K562 (cell line): ENCODE measurements at regions not wholly inside any gene's neighbourhood (a gene's known extent, or its start where the extent isn't known, plus 50 kb on each side); places are given as distances from the start of the nearest gene placed in this dataset.

Experiments
- ATAC-seq: fragments of 200-7000 bp; cut with Tn5 transposase; 3 replicates; pipeline ENCODE4 v1.9.1; 2020; ENCODE audit warnings: moderate library complexity
- BruUV-seq: library from RNA; stranded (reverse); fragments of 400-500 nt; replicated peaks from 2 replicates; lab custom pipeline; 2021; lab: Mats Ljungman, UMichigan
- CTCF ChIA-PET: fragments of 300-600 bp; formaldehyde crosslinking; extraction: SDS; loops from one replicate; lab custom pipeline; 2021; ENCODE audit warnings: low intra/inter-chr PET ratio; lab: Yijun Ruan, JAX
- POLR2A ChIA-PET: fragments of 300-600, 350-650 bp; sonication (Branson Sonifier 250); formaldehyde crosslinking; extraction: SDS; loops from one replicate; lab custom pipeline; 2021; ENCODE audit warnings: antibody characterized with exemption, inconsistent platforms; lab: Yijun Ruan, JAX
- DNase-seq, 4 experiments: peaks; one replicate each; pipeline versions ENCODE4 v3.0.0 to v3.0.0-alpha.2; 2011 to 2018; ENCODE audit warnings: low spot score in 3 of 4, mixed read lengths in 3 of 4; ENCODE audit errors: extremely low read depth in 1 of 4
- FAIRE-seq: peaks from 2 replicates; lab custom pipeline; 2011; peaks lifted over from hg19 to GRCh38; lab: Jason Lieb, UNC
- H2AFZ ChIP-seq: 2 replicates; pipeline ENCODE4 v1.6.0; 2011; ENCODE audit warnings: low read depth, low read length, control low read depth, inconsistent platforms
- H3K27ac ChIP-seq: fragments of 200-600 bp; 3 replicates; pipeline ENCODE4 v1.8.0; 2011; ENCODE audit warnings: low read depth, mild to moderate bottlenecking, control low read depth, inconsistent platforms, low read length, moderate library complexity, mixed read lengths; ENCODE audit errors: extremely low read depth
- H3K27me3 ChIP-seq, 2 experiments: fragments of 300-600 bp in 1 of 2; 2 replicates in 1 of 2; 3 replicates in 1 of 2; pipeline versions ENCODE4 v1.6.0 to v1.8.0; 2011; ENCODE audit warnings: inconsistent platforms in 2 of 2, low read length in 2 of 2, mild to moderate bottlenecking in 1 of 2, mixed read lengths in 1 of 2, moderate library complexity in 1 of 2; ENCODE audit not compliant: control insufficient read depth in 2 of 2, insufficient read depth in 2 of 2
- H3K36me3 ChIP-seq: fragments of 300-600 bp; 3 replicates; pipeline ENCODE4 v1.8.0; 2011; ENCODE audit warnings: mild to moderate bottlenecking, low read length, inconsistent platforms; ENCODE audit not compliant: control insufficient read depth, insufficient read depth
- H3K4me1 ChIP-seq, 2 experiments: fragments of 200-600 bp in 1 of 2; replicated peaks in 1 of 2; 2 replicates in 1 of 2; 3 replicates in 1 of 2; pipeline versions ENCODE4 v1.5.1 to v1.8.0; 2011; ENCODE audit warnings: inconsistent platforms in 2 of 2, low read length in 2 of 2, mild to moderate bottlenecking in 1 of 2, mixed read lengths in 1 of 2, moderate library complexity in 1 of 2; ENCODE audit not compliant: control insufficient read depth in 2 of 2, insufficient read depth in 2 of 2
- H3K4me2 ChIP-seq: 2 replicates; pipeline ENCODE4 v1.6.1; 2011; ENCODE audit warnings: low read length, control low read depth, inconsistent platforms, mixed read lengths; ENCODE audit not compliant: insufficient read depth
- H3K4me3 ChIP-seq: fragments of 200-600 bp; sonication (generic), shearing (Covaris generic); 2 replicates; pipeline ENCODE4 v1.5.1; 2016; ENCODE audit warnings: control low read depth, inconsistent platforms
- H3K79me2 ChIP-seq: fragments of 200-600 bp; 3 replicates; pipeline ENCODE4 v1.8.0; 2011; ENCODE audit warnings: low read length, inconsistent platforms; ENCODE audit not compliant: control insufficient read depth, insufficient read depth
- H3K9ac ChIP-seq, 2 experiments: 2 replicates each; pipeline versions ENCODE4 v1.6.0 to v1.6.1; 2011; ENCODE audit warnings: low read depth in 2 of 2, low read length in 2 of 2, control low read depth in 1 of 2, inconsistent platforms in 1 of 2, mild to moderate bottlenecking in 1 of 2, mixed read lengths in 1 of 2; ENCODE audit not compliant: insufficient read depth in 1 of 2
- H3K9me1 ChIP-seq: one replicate; pipeline ENCODE4 v1.6.0; 2011; ENCODE audit warnings: inconsistent platforms, mild to moderate bottlenecking, low read length, moderate library complexity; ENCODE audit not compliant: control insufficient read depth, insufficient read depth
- H3K9me3 ChIP-seq: replicated peaks from 2 replicates; pipeline ENCODE4 v1.5.1; 2011; ENCODE audit warnings: low read depth, low read length, inconsistent platforms; ENCODE audit not compliant: control insufficient read depth, insufficient read depth
- H4K20me1 ChIP-seq: replicated peaks from 2 replicates; pipeline ENCODE4 v1.6.1; 2011; ENCODE audit warnings: low read length, inconsistent platforms, mixed read lengths; ENCODE audit not compliant: control insufficient read depth, insufficient read depth
- CAMTA2 ChIP-seq: fragments of 250-450 bp; sonication (Bioruptor Pico); conservative IDR thresholded peaks from 2 replicates; pipeline ENCODE4 v1.5.1; 2022
- CHD1 ChIP-seq: fragments of 200-600 bp; sonication (generic); IDR thresholded peaks from one replicate; pipeline ENCODE4 v1.6.1; 2012; ENCODE audit warnings: mild to moderate bottlenecking, moderate library complexity, low read length, inconsistent platforms
- CHD4 ChIP-seq: fragments of 200-600 bp; sonication (generic); IDR thresholded peaks from 3 replicates; pipeline ENCODE4 v1.6.1; 2012; ENCODE audit warnings: low read depth, mild to moderate bottlenecking, mixed read lengths, low read length, inconsistent platforms; ENCODE audit not compliant: insufficient read depth, insufficient replicate concordance, poor library complexity, severe bottlenecking
- DDX20 ChIP-seq: fragments of 450-650 bp; IDR thresholded peaks from 2 replicates; pipeline ENCODE4 v1.6.1; 2016; ENCODE audit warnings: missing genetic modification characterization, low read depth, mild to moderate bottlenecking, missing compliant biosample characterization, moderate library complexity
- E2F8 ChIP-seq: fragments of 450-650 bp; IDR thresholded peaks from 2 replicates; pipeline ENCODE4 v1.7.1; 2018; ENCODE audit warnings: mild to moderate bottlenecking, low read depth; ENCODE audit not compliant: partially characterized antibody
- MEF2D ChIP-seq: conservative IDR thresholded peaks from 2 replicates; pipeline ENCODE4 v1.6.1; 2016; ENCODE audit warnings: low read depth, missing genetic modification characterization, missing compliant biosample characterization
- NFATC3 ChIP-seq: fragments of 450-650 bp; IDR thresholded peaks from 2 replicates; pipeline ENCODE4 v1.6.1; 2017; ENCODE audit warnings: mild to moderate bottlenecking
- RREB1 ChIP-seq: fragments of 250-450 bp; sonication (Bioruptor Pico); IDR thresholded peaks from 2 replicates; pipeline ENCODE4 v1.4.0; 2020
- SRSF1 ChIP-seq: fragments of 200-400 bp; formaldehyde crosslinking; IDR thresholded peaks from 2 replicates; pipeline ENCODE4 v1.6.1; 2017; ENCODE audit warnings: mild to moderate bottlenecking, low read depth, low read length, moderate library complexity
- TCF15 ChIP-seq: fragments of 250-450 bp; sonication (Bioruptor Pico); IDR thresholded peaks from 2 replicates; pipeline ENCODE4 v1.8.0; 2022; ENCODE audit warnings: moderate library complexity, mild to moderate bottlenecking, inconsistent platforms
- ZBTB12 ChIP-seq: fragments of 250-450 bp; sonication (Bioruptor Pico); IDR thresholded peaks from 2 replicates; pipeline ENCODE4 v1.4.0; 2020
- ZNF561 ChIP-seq: fragments of 450-650 bp; formaldehyde crosslinking; conservative IDR thresholded peaks from 2 replicates; pipeline ENCODE4 v1.4.0; 2020; ENCODE audit warnings: mild to moderate bottlenecking, moderate library complexity
- ZNF79 ChIP-seq: fragments of 250-450 bp; sonication (Bioruptor Pico); IDR thresholded peaks from 2 replicates; pipeline ENCODE4 v1.4.0; 2020; ENCODE audit warnings: low read depth, mild to moderate bottlenecking, moderate library complexity
- WGBS: fragments of 100-300 bp; shearing (Covaris generic); methylation state at CpG from one replicate; pipeline ENCODE4 v1.1.6; 2016; ENCODE audit warnings: low coverage, mixed read lengths; ENCODE audit not compliant: insufficient coverage; ENCODE audit errors: missing lambda C conversion rate; 5-methylcytosine and 5-hydroxymethylcytosine counted together
- in situ Hi-C: fragments of 300-500 bp; cut with MboI; formaldehyde crosslinking; loops from 4 replicates; pipeline ENCODE4 v1.15.0; 2018; ENCODE audit warnings: inconsistent platforms, mixed read lengths
- intact Hi-C: fragments of 100-400 bp; cut with micrococcal nuclease; formaldehyde crosslinking; loops from 2 replicates; pipeline ENCODE4 v1.14.2; 2022

- DNase-seq (peak in 1 of 4 experiments; percentile 83), ATAC-seq (peak; percentile 56), FAIRE-seq (peak; percentile 86)
- Histone ChIP-seq H3K4me2 (no peak overlapping the region), H3K79me2 (no peaks in the 10 kb centered on the region), H3K27ac (peak overlapping the region; percentile 51; the same call in 2 of the 3 replicates), H3K27me3 (no peaks in the 10 kb centered on the region), H3K9me1 (no peaks in the 10 kb centered on the region), H2AFZ (no peak overlapping the region), H3K4me3 (no peak overlapping the region), H3K9ac (no peak overlapping the region), H3K36me3 (no peaks in the 10 kb centered on the region), H4K20me1 (no peaks in the 10 kb centered on the region), H3K4me1 (peaks cover 28 to 44% of the 10 kb centered on the region in 2 experiments), H3K9me3 (no peaks in the 10 kb centered on the region)
- in situ Hi-C loops (no loop called here), intact Hi-C loops (no loop called here)
- CTCF ChIA-PET: no interaction called here
- BruUV-seq: no TSS peak
- 29% methylated on average over 11 of the region's 12 CpGs for WGBS
- POLR2A ChIA-PET: interaction anchor here (2.4 kb wide), 1 partner anchor 10 kb away, joined by 9 read pairs; no protein-coding TSS in a partner anchor
- no peak for TF ChIP-seq RREB1
- TF ChIP-seq ZNF561 (CRISPR knock-in tag): no peak
- TF ChIP-seq E2F8: no peak
- TF ChIP-seq SRSF1: no peak
- TF ChIP-seq NFATC3: no peak
- TF ChIP-seq DDX20: no peak
- TF ChIP-seq CHD1: no peak
- no peak for TF ChIP-seq TCF15 (CRISPR knock-in tag)
- 0 out of 2 replicates have a peak, but pooled peaks have one; percentile 44 for TF ChIP-seq MEF2D (tag)
- peak; percentile 27 for TF ChIP-seq CHD4
- no peak for TF ChIP-seq ZNF79 (CRISPR knock-in tag)
- no peak for TF ChIP-seq ZBTB12 (CRISPR knock-in tag)
- no peak for TF ChIP-seq CAMTA2 (CRISPR knock-in tag)
Observed at GRCh38 chr12:32030151-32030550, 70.9 kb downstream of the RESF1 start.
